ENCODE measurements at regions not wholly inside any gene's neighbourhood (a gene's known extent, or its start where the extent isn't known, plus 50 kb on each side); places are given as distances from the start of the nearest gene placed in this dataset.

DNA sequence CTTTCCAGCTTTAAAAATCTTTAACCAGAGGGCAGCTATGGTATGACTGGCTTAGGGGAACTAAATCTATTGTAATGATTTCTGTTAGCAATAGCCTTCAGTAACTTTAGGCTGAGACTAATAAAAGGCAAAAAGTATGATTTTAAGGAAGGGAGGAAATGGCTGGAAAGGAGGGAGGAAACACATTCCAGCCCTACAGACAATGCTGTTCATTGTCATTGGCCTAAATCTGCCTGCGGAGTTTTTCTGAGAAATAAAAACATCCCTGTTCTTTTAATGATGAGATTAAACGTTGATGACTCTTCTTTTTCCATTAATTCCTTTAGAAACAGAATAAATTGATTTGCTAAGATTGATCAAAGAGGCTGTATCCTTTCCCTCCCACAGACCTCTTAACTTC is 99.6 kb upstream of the GRAMD1B start:
- intact Hi-C loops (cut with DNase I): no loop called here
- peaks cover 0 to 8% (median 0%) of the 10 kb centered on the region in 4 donors for H3K27me3 ChIP-seq
- no peak overlapping the region for H3K4me3 ChIP-seq
- 77% methylated on average over 2 of the region's 2 CpGs for WGBS
- no peak for DNase-seq (ENCODE audit: extremely low spot score)
- H3K36me3 ChIP-seq: no peaks in the 10 kb centered on the region
- H3K9me3 ChIP-seq: no peaks in the 10 kb centered on the region
- no peak for TF ChIP-seq POLR2AphosphoS5 (IDR thresholded peaks at IDR 0.05)
- TF ChIP-seq EP300 (IDR thresholded peaks at IDR 0.05): no peak
- TF ChIP-seq, protein P1, sequence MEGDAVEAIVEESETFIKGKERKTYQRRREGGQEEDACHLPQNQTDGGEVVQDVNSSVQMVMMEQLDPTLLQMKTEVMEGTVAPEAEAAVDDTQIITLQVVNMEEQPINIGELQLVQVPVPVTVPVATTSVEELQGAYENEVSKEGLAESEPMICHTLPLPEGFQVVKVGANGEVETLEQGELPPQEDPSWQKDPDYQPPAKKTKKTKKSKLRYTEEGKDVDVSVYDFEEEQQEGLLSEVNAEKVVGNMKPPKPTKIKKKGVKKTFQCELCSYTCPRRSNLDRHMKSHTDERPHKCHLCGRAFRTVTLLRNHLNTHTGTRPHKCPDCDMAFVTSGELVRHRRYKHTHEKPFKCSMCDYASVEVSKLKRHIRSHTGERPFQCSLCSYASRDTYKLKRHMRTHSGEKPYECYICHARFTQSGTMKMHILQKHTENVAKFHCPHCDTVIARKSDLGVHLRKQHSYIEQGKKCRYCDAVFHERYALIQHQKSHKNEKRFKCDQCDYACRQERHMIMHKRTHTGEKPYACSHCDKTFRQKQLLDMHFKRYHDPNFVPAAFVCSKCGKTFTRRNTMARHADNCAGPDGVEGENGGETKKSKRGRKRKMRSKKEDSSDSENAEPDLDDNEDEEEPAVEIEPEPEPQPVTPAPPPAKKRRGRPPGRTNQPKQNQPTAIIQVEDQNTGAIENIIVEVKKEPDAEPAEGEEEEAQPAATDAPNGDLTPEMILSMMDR (IDR thresholded peaks at IDR 0.05): no peak
- TF ChIP-seq POLR2A (IDR thresholded peaks at IDR 0.05; ENCODE audit: low read depth): no peak
- peaks cover 0 to 11% (median 0%) of the 10 kb centered on the region in 4 donors for H3K4me1 ChIP-seq
- H3K27ac ChIP-seq (replicated peaks in 1 of 4): no peak overlapping the region

DNA sequence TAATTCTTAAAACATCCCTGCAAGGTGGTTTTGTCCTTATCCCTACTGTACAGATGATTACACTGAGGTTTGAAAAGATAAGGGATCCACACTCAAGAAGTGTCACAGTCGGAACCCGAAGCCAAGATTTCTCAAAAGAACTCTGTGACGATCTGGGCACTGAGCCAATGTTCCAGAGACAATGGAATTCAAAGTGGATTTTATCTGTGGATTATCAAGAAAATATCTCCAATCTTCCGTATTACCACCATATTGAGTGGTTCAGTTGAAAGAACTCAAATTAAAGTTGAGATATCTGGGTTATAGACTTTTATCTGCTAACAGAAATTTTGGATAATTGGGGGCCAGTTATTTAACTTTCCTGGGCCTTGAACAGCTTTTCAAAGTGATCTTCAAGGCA is 100.0 kb upstream of the GRAMD1B start:
- WGBS: 49% methylated on average over 4 of the region's 4 CpGs
- H3K9me3 ChIP-seq: no peaks in the 10 kb centered on the region
- TF ChIP-seq POLR2AphosphoS5 (IDR thresholded peaks at IDR 0.05) (no peak), POLR2A (IDR thresholded peaks at IDR 0.05; ENCODE audit: low read depth) (no peak), EP300 (IDR thresholded peaks at IDR 0.05) (no peak)
- TF ChIP-seq, protein P1 (IDR thresholded peaks at IDR 0.05): no peak
- intact Hi-C loops (cut with DNase I): no loop called here
- no peak for DNase-seq (ENCODE audit: extremely low spot score)
- H3K36me3 ChIP-seq: no peaks in the 10 kb centered on the region
- H3K27me3 ChIP-seq: peaks cover 0 to 6% (median 0%) of the 10 kb centered on the region in 4 donors
- no peak overlapping the region for H3K27ac ChIP-seq (replicated peaks in 1 of 4)
- H3K4me3 ChIP-seq: no peak overlapping the region
- peaks cover 0 to 11% (median 0%) of the 10 kb centered on the region in 4 donors for H3K4me1 ChIP-seq

DNA sequence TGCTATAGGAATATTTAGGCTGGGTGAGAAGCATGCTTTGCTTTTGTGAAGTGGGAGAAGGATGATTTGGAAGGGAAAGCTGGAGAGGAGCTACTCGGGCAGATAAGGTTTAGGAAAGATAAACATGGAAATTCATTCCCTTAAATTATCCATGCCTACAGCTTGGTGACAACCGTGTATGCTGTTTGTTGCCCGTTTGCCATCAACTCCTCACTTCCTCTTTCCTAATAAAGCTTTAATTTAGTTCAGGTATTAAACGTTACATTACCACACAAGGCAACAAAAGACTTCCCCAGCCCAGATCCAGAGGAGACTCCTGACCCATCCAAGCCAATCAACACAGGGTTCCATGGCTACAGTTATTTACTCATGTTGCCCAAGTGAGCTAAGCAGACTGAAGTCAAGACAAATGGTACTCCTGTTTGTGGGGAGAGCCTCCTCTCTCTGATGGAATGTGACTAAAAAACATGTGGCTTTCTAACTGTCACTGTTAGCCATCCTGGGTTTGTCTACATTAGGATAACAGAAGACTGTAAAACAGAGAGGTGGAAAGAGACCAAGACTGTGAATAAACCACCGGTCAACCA is 101.7 kb upstream of the GRAMD1B start:
- H3K27me3 ChIP-seq: no peaks in the 10 kb centered on the region

DNA sequence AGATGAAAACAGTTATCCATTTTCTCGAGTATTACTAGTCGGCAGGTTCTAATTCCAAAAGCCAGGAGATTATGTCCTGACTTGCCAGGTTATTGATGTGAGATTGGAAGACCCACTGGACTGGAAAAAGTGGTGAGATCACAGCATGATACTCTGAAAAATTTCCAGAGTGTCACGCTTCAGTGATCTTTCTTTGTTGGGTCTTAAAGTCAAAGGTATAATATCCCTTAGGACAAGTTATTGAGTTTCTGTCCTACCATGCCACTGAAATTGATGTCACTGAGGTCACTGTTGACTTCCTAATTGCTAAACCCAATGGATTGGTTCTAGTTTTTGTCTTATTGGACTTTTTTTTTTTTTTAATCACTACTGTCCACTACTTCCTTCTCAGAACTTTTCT is 104.5 kb upstream of the GRAMD1B start:
- WGBS: 88% methylated on average over 3 of the region's 3 CpGs
- TF ChIP-seq EP300 (IDR thresholded peaks at IDR 0.05): no peak
- TF ChIP-seq, protein P1 (IDR thresholded peaks at IDR 0.05): no peak
- TF ChIP-seq POLR2A (IDR thresholded peaks at IDR 0.05; ENCODE audit: low read depth): no peak
- H3K4me1 ChIP-seq: peaks cover 0 to 3% (median 0%) of the 10 kb centered on the region in 4 donors

More for the DNA sequence above, 101.7 kb upstream of the GRAMD1B start:
- Histone ChIP-seq H3K4me3 (no peak overlapping the region), H3K4me1 (peaks cover 0 to 11% (median 0%) of the 10 kb centered on the region in 4 donors), H3K9me3 (no peaks in the 10 kb centered on the region), H3K27ac (replicated peaks in 1 of 4) (no peak overlapping the region), H3K36me3 (no peaks in the 10 kb centered on the region)
- WGBS: 61% methylated on average over 5 of the region's 5 CpGs
- intact Hi-C loops (cut with DNase I): no loop called here
- no peak for DNase-seq (ENCODE audit: extremely low spot score)
- TF ChIP-seq EP300 (IDR thresholded peaks at IDR 0.05) (no peak), POLR2A (IDR thresholded peaks at IDR 0.05; ENCODE audit: low read depth) (no peak), POLR2AphosphoS5 (IDR thresholded peaks at IDR 0.05) (no peak)
- TF ChIP-seq, protein P1 (IDR thresholded peaks at IDR 0.05): no peak

DNA sequence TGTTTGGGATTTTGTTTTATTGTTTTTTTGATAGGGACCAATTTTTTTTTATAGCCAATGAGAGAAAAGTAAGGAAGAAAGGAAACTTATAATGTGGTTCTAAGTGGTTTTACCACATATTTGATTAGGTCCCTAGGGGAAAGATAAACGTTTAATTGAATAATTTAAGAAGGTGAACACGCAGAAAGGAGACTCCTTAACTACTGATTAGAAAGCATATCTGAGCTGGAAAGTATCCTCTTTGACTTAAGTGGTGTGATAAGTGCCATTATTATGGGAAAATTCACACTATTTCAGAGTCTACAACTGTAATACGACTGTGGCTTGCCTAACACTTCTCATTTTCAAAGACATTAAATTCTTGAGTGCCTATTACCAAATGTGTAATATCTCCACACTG is 106.5 kb upstream of the GRAMD1B start:
- peaks cover 0 to 10% (median 0%) of the 10 kb centered on the region in 4 donors for H3K27me3 ChIP-seq
- no peak overlapping the region for H3K4me3 ChIP-seq
- TF ChIP-seq EP300 (IDR thresholded peaks at IDR 0.05): no peak
- TF ChIP-seq, protein P1 (IDR thresholded peaks at IDR 0.05): no peak
- no peaks in the 10 kb centered on the region for H3K4me1 ChIP-seq
- 57% methylated on average over 3 of the region's 3 CpGs for WGBS
- no peak for DNase-seq (ENCODE audit: extremely low spot score)
- intact Hi-C loops (cut with DNase I): no loop called here
- H3K27ac ChIP-seq (replicated peaks in 1 of 4): no peak overlapping the region
- H3K36me3 ChIP-seq: no peaks in the 10 kb centered on the region
- H3K9me3 ChIP-seq: no peaks in the 10 kb centered on the region

More for the DNA sequence above, 104.5 kb upstream of the GRAMD1B start:
- Histone ChIP-seq H3K9me3 (no peaks in the 10 kb centered on the region), H3K36me3 (no peaks in the 10 kb centered on the region), H3K27ac (replicated peaks in 1 of 4) (no peak overlapping the region), H3K4me3 (no peak overlapping the region), H3K27me3 (no peaks in the 10 kb centered on the region)
- intact Hi-C loops (cut with DNase I): no loop called here
- no peak for DNase-seq (ENCODE audit: extremely low spot score)

All from esophagus muscularis mucosa (tissue), 4 donors.